Astrocyte (in vitro differentiated cells and primary cell): ENCODE measurements at regions not wholly inside any gene's neighbourhood (a gene's known extent, or its start where the extent isn't known, plus 50 kb on each side); places are given as distances from the start of the nearest gene placed in this dataset.
A peak's percentile ranks its signal among the peaks of the same experiment; 100 is the strongest.

Experiments used
- DNase-seq: peaks from one replicate; pipeline ENCODE4 v3.0.0-alpha.2; 2010; ENCODE audit warnings: low read depth
- FAIRE-seq: peaks from 2 replicates; lab custom pipeline; 2011; peaks lifted over from hg19 to GRCh38; lab: Jason Lieb, UNC
- H2AFZ ChIP-seq: 2 replicates; pipeline ENCODE4 v1.6.0; 2012; ENCODE audit warnings: low read depth, low read length, inconsistent platforms
- H3K27ac ChIP-seq: 2 replicates; pipeline ENCODE4 v1.5.1; 2011; ENCODE audit warnings: low read depth, low read length, inconsistent platforms
- H3K27me3 ChIP-seq: 2 replicates; pipeline ENCODE4 v1.6.0; 2011; ENCODE audit warnings: low read length, inconsistent platforms; ENCODE audit not compliant: insufficient read depth
- H3K36me3 ChIP-seq: 2 replicates; pipeline ENCODE4 v1.5.1; 2011; ENCODE audit warnings: low read length, inconsistent platforms; ENCODE audit not compliant: insufficient read depth
- H3K4me1 ChIP-seq: 2 replicates; pipeline ENCODE4 v1.5.1; 2011; ENCODE audit warnings: low read length, inconsistent platforms; ENCODE audit not compliant: insufficient read depth
- H3K4me2 ChIP-seq: 2 replicates; pipeline ENCODE4 v1.6.0; 2012; ENCODE audit warnings: low read length, inconsistent platforms
- H3K4me3 ChIP-seq: 2 replicates; pipeline ENCODE4 v1.5.1; 2011; ENCODE audit warnings: low read depth, mild to moderate bottlenecking, low read length, inconsistent platforms; ENCODE audit not compliant: insufficient read depth
- H3K79me2 ChIP-seq: 2 replicates; pipeline ENCODE4 v1.6.0; 2012; ENCODE audit warnings: mild to moderate bottlenecking, low read length, inconsistent platforms; ENCODE audit not compliant: insufficient read depth
- H3K9ac ChIP-seq: 2 replicates; pipeline ENCODE4 v1.6.0; 2012; ENCODE audit warnings: mild to moderate bottlenecking, low read length, inconsistent platforms
- H3K9me3 ChIP-seq: 2 replicates; pipeline ENCODE4 v1.5.1; 2012; ENCODE audit warnings: low read depth, mild to moderate bottlenecking, low read length, inconsistent platforms; ENCODE audit not compliant: insufficient read depth
- H4K20me1 ChIP-seq: 2 replicates; pipeline ENCODE4 v1.6.0; 2012; ENCODE audit warnings: low read length, inconsistent platforms; ENCODE audit not compliant: insufficient read depth
- H3K27ac Mint-ChIP-seq: one replicate; pipeline ENCODE4 v1.8.0; 2021; ENCODE audit warnings: mild to moderate bottlenecking, mixed read lengths; ENCODE audit not compliant: unreplicated experiment
- H3K27me3 Mint-ChIP-seq: one replicate; pipeline ENCODE4 v1.8.0; 2021; ENCODE audit warnings: low read depth, mixed read lengths; ENCODE audit not compliant: unreplicated experiment
- H3K36me3 Mint-ChIP-seq: one replicate; pipeline ENCODE4 v1.8.0; 2021; ENCODE audit warnings: low read depth, mixed read lengths; ENCODE audit not compliant: unreplicated experiment
- H3K4me1 Mint-ChIP-seq: one replicate; pipeline ENCODE4 v1.8.0; 2021; ENCODE audit warnings: low read depth, mixed read lengths; ENCODE audit not compliant: unreplicated experiment
- H3K4me3 Mint-ChIP-seq: one replicate; pipeline ENCODE4 v1.8.0; 2021; ENCODE audit warnings: mild to moderate bottlenecking, moderate library complexity, mixed read lengths; ENCODE audit not compliant: unreplicated experiment
- H3K9me3 Mint-ChIP-seq: one replicate; pipeline ENCODE4 v1.8.0; 2021; ENCODE audit warnings: mild to moderate bottlenecking, mixed read lengths; ENCODE audit not compliant: unreplicated experiment
- CTCF ChIP-seq: IDR thresholded peaks from 2 replicates; pipeline ENCODE4 v1.5.1; 2011; ENCODE audit warnings: low read depth, mild to moderate bottlenecking, inconsistent platforms, low read length, moderate library complexity; ENCODE audit not compliant: insufficient read depth
- EZH2 ChIP-seq: IDR thresholded peaks from 2 replicates; pipeline ENCODE4 v1.6.1; 2012; ENCODE audit warnings: mild to moderate bottlenecking, low read length, inconsistent platforms; ENCODE audit not compliant: insufficient read depth

- H3K79me2 ChIP-seq = no peaks in the 10 kb centered on the region
- no peak overlapping the region for H2AFZ ChIP-seq
- FAIRE-seq (no peak), DNase-seq (peak; percentile 31)
- H4K20me1 ChIP-seq = no peaks in the 10 kb centered on the region
- no peak overlapping the region for H3K4me3 ChIP-seq
- TF ChIP-seq EZH2 (no peak), CTCF (no peak)
- H3K27ac ChIP-seq = no peak overlapping the region
- H3K9me3 ChIP-seq = no peaks in the 10 kb centered on the region
- no peaks in the 10 kb centered on the region for H3K27me3 Mint-ChIP-seq
- no peak overlapping the region for H3K4me3 Mint-ChIP-seq
- no peak overlapping the region for H3K9ac ChIP-seq
- H3K27me3 ChIP-seq = no peaks in the 10 kb centered on the region
- H3K36me3 ChIP-seq = no peaks in the 10 kb centered on the region
- H3K4me1 ChIP-seq = peaks cover 5% of the 10 kb centered on the region
- H3K4me1 Mint-ChIP-seq = peaks cover 5% of the 10 kb centered on the region
- H3K27ac Mint-ChIP-seq = no peak overlapping the region
- no peaks in the 10 kb centered on the region for H3K36me3 Mint-ChIP-seq
- H3K9me3 Mint-ChIP-seq = no peaks in the 10 kb centered on the region
- no peak overlapping the region for H3K4me2 ChIP-seq
Measured at GRCh38 chr6:91672201-91672600, 1085.3 kb upstream of the MAP3K7 start.

- no peaks in the 10 kb centered on the region for H3K27me3 ChIP-seq
- H3K4me1 Mint-ChIP-seq = peaks cover 5% of the 10 kb centered on the region
- peak; percentile 17 for DNase-seq
- TF ChIP-seq CTCF (no peak), EZH2 (no peak)
- H3K27ac ChIP-seq = no peak overlapping the region
- H3K4me1 ChIP-seq = peaks cover 5% of the 10 kb centered on the region
- no peak overlapping the region for H3K9ac ChIP-seq
- H3K36me3 ChIP-seq = no peaks in the 10 kb centered on the region
- no peaks in the 10 kb centered on the region for H4K20me1 ChIP-seq
- peak overlapping the region; percentile 69 for H3K4me2 ChIP-seq
- H3K36me3 Mint-ChIP-seq = no peaks in the 10 kb centered on the region
- no peak for FAIRE-seq
- H3K27me3 Mint-ChIP-seq = no peaks in the 10 kb centered on the region
- H2AFZ ChIP-seq = peak overlapping the region; percentile 65
- no peaks in the 10 kb centered on the region for H3K9me3 Mint-ChIP-seq
- H3K79me2 ChIP-seq = no peaks in the 10 kb centered on the region
- H3K4me3 Mint-ChIP-seq = no peak overlapping the region
- no peaks in the 10 kb centered on the region for H3K9me3 ChIP-seq
- no peak overlapping the region for H3K27ac Mint-ChIP-seq
- H3K4me3 ChIP-seq = no peak overlapping the region
Measured at GRCh38 chr6:91669871-91670268, 1083.0 kb upstream of the MAP3K7 start.

GRCh38 chr6:91669154-91669870, 1082.4 kb upstream of the MAP3K7 start:
- H3K27ac ChIP-seq = no peak overlapping the region
- H3K79me2 ChIP-seq = no peaks in the 10 kb centered on the region

More at GRCh38 chr6:91669154-91669870, 1082.4 kb upstream of the MAP3K7 start:
- no peak overlapping the region for H3K4me3 Mint-ChIP-seq
- H3K9me3 Mint-ChIP-seq = no peaks in the 10 kb centered on the region
- H3K36me3 ChIP-seq = no peaks in the 10 kb centered on the region
- H3K27me3 ChIP-seq = no peaks in the 10 kb centered on the region
- H3K9ac ChIP-seq = no peak overlapping the region
- H4K20me1 ChIP-seq = no peaks in the 10 kb centered on the region
- no peaks in the 10 kb centered on the region for H3K27me3 Mint-ChIP-seq
- no peak overlapping the region for H3K27ac Mint-ChIP-seq
- H3K4me1 Mint-ChIP-seq = peaks cover 6% of the 10 kb centered on the region
- no peak for TF ChIP-seq CTCF
- TF ChIP-seq EZH2 = no peak
- no peaks in the 10 kb centered on the region for H3K36me3 Mint-ChIP-seq
- no peaks in the 10 kb centered on the region for H3K9me3 ChIP-seq
- no peak overlapping the region for H3K4me3 ChIP-seq
- DNase-seq (peak; percentile 25), FAIRE-seq (no peak)
- peaks cover 5% of the 10 kb centered on the region for H3K4me1 ChIP-seq
- peak overlapping the region; percentile 65 for H2AFZ ChIP-seq
- peak overlapping the region; percentile 69 for H3K4me2 ChIP-seq
